ENCODE measurements at regions not wholly inside any gene's neighbourhood (a gene's known extent, or its start where the extent isn't known, plus 50 kb on each side); places are given as distances from the start of the nearest gene placed in this dataset.

DNA sequence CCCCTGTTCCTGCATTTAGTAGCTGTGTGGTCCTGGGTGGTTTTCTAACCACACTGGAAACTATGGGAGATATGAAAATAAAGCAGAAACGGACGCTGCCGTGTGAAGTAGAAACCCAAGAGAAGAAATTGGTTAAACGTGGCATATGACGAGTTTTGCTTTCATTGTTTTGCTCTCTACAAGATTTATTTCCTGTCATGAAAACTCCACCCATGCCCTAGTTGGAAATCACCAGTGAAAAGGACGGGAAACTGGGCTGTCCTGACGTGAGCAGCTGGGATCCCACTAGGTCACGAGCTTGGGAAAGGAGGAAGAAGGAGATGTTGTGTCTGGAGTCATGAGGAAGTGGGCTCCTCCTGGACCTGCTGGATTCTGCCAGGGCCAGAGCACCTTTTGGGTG is 120.8 kb upstream of the GADD45A start:
- no peak overlapping the region for H3K4me2 ChIP-seq (ENCODE audit: low read length)
- ChIA-PET CTCF (no interaction called here), POLR2A (ENCODE audit: unreplicated experiment) (no interaction called here)
- no peak overlapping the region for H3K27ac ChIP-seq (ENCODE audit: low read length)
- ATAC-seq: no peak
- H4K20me1 ChIP-seq (ENCODE audit: low read length): no peaks in the 10 kb centered on the region
- intact Hi-C loops (cut with micrococcal nuclease): no loop called here
- no peaks in the 10 kb centered on the region for H3K9me2 ChIP-seq (replicated peaks; ENCODE audit: low read length)
- no peaks in the 10 kb centered on the region for H3K27me3 ChIP-seq (ENCODE audit: low read length)
- no peaks in the 10 kb centered on the region for H3K36me3 ChIP-seq (ENCODE audit: low read depth, low read length)
- DNase-seq: no peak
- no peak overlapping the region for H3K9ac ChIP-seq (ENCODE audit: low read length)
- no peaks in the 10 kb centered on the region for H3K9me3 ChIP-seq (ENCODE audit: low read length)
- TF ChIP-seq, protein P1, sequence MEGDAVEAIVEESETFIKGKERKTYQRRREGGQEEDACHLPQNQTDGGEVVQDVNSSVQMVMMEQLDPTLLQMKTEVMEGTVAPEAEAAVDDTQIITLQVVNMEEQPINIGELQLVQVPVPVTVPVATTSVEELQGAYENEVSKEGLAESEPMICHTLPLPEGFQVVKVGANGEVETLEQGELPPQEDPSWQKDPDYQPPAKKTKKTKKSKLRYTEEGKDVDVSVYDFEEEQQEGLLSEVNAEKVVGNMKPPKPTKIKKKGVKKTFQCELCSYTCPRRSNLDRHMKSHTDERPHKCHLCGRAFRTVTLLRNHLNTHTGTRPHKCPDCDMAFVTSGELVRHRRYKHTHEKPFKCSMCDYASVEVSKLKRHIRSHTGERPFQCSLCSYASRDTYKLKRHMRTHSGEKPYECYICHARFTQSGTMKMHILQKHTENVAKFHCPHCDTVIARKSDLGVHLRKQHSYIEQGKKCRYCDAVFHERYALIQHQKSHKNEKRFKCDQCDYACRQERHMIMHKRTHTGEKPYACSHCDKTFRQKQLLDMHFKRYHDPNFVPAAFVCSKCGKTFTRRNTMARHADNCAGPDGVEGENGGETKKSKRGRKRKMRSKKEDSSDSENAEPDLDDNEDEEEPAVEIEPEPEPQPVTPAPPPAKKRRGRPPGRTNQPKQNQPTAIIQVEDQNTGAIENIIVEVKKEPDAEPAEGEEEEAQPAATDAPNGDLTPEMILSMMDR (conservative IDR thresholded peaks at IDR 0.05; ENCODE audit: low read depth, low read length): no peak
- no peak for TF ChIP-seq EZH2 (IDR thresholded peaks at IDR 0.05; ENCODE audit: low read length, unreplicated experiment)
- TF ChIP-seq EZH2phosphoT487 (IDR thresholded peaks at IDR 0.05; ENCODE audit: borderline replicate concordance, low read length): no peak
- H3K4me3 ChIP-seq (ENCODE audit: low read length): no peak overlapping the region
- H2AFZ ChIP-seq (ENCODE audit: low read length): no peak overlapping the region
- peaks cover 8% of the 10 kb centered on the region for H3K4me1 ChIP-seq (ENCODE audit: insufficient read depth, low read length)
- BruUV-seq (replicated peaks): no TSS peak
- H3F3A ChIP-seq (ENCODE audit: low read length, unreplicated experiment): no peaks in the 10 kb centered on the region
- H3K79me2 ChIP-seq (ENCODE audit: low read length): no peaks in the 10 kb centered on the region

DNA sequence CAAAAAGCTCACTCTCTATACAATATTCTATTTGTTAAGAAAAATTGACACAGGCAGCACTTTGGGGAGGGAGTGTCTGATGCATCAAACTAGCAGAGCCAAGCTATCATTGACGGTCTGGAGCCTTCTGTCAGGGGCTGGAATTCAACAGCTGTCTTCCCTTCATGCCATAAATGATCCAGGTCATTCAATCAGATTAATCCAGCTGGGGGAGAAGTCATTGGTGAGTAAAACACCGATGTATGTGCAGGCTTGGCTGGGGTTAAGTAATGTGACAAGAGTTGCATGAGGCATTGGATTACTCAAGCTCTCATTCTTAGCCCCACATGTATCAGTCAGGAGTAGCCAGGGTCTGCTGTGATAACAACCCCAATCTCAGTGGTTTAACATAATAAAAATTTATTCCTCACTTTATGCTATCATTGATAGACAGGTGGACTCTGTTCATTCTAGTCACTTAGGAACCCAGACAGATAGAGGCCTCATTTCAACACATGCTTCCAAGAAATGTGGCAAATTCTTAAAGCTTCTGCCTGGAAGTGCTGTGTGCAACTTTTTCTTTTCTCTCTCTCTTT is 118.1 kb upstream of the GADD45A start:
- Histone ChIP-seq H3K79me2 (ENCODE audit: low read length) (no peaks in the 10 kb centered on the region), H3K4me1 (ENCODE audit: insufficient read depth, low read length) (peaks cover 28% of the 10 kb centered on the region), H4K20me1 (ENCODE audit: low read length) (no peaks in the 10 kb centered on the region), H3K9ac (ENCODE audit: low read length) (no peak overlapping the region), H3K4me3 (ENCODE audit: low read length) (no peak overlapping the region), H3K27ac (ENCODE audit: low read length) (no peak overlapping the region), H3K9me3 (ENCODE audit: low read length) (no peaks in the 10 kb centered on the region), H3F3A (ENCODE audit: low read length, unreplicated experiment) (peaks cover 5% of the 10 kb centered on the region), H3K4me2 (ENCODE audit: low read length) (no peak overlapping the region), H2AFZ (ENCODE audit: low read length) (no peak overlapping the region), H3K36me3 (ENCODE audit: low read depth, low read length) (no peaks in the 10 kb centered on the region), H3K27me3 (ENCODE audit: low read length) (no peaks in the 10 kb centered on the region), H3K9me2 (replicated peaks; ENCODE audit: low read length) (no peaks in the 10 kb centered on the region)
- DNase-seq (peak; percentile 46), ATAC-seq (no peak)
- no peak for TF ChIP-seq EZH2 (IDR thresholded peaks at IDR 0.05; ENCODE audit: low read length, unreplicated experiment)
- TF ChIP-seq EZH2phosphoT487 (IDR thresholded peaks at IDR 0.05; ENCODE audit: borderline replicate concordance, low read length): no peak
- TF ChIP-seq, protein P1 (conservative IDR thresholded peaks at IDR 0.05; ENCODE audit: low read depth, low read length): no peak
- CTCF ChIA-PET: no interaction called here
- BruUV-seq (replicated peaks): no TSS peak
- POLR2A ChIA-PET (ENCODE audit: unreplicated experiment): no interaction called here
- intact Hi-C loops (cut with micrococcal nuclease): no loop called here

DNA sequence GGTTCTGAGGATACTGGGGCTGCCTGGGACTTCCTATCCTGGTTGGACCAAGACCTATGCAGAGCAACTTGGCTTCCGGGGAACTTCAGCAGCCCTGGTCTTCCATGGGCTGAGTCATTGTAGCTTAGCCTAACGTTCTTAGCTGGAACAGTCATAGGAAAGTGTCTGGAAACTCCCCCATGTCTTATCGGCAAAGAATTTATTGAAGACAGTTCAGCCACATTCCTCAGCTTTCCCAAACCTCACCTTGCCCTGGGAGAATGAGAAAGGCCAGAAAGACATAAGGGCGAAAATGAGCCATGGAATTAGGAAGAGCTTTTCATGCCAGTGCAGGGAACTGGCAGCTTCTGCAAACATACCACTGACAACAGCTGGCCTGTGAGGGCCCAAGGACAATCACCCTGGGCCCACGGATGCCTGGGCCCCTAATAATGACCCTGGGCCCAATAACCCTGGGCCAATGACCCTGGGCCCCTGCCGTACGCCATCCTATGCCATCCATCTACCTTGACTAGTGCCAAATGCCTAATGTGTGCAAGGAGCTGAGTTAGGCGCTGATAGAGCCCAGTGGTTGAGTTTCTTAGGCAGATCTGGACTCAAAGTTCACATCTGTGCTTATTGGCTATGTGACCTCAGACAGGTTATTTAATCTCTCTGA is 114.4 kb upstream of the GADD45A start:
- Histone ChIP-seq H3K27ac (ENCODE audit: low read length) (peak overlapping the region; percentile 90), H3K4me2 (ENCODE audit: low read length) (peak overlapping the region; percentile 59)
- intact Hi-C loops (cut with micrococcal nuclease): loop anchor here (5.0 kb wide), 1 partner anchor 57 kb away; no protein-coding TSS in a partner anchor

More for the DNA sequence above, 114.4 kb upstream of the GADD45A start:
- Histone ChIP-seq H3K27me3 (ENCODE audit: low read length) (no peaks in the 10 kb centered on the region), H3K9me2 (replicated peaks; ENCODE audit: low read length) (no peaks in the 10 kb centered on the region), H4K20me1 (ENCODE audit: low read length) (no peaks in the 10 kb centered on the region), H3K4me1 (ENCODE audit: insufficient read depth, low read length) (peaks cover 40% of the 10 kb centered on the region), H3K4me3 (ENCODE audit: low read length) (no peak overlapping the region), H3K79me2 (ENCODE audit: low read length) (no peaks in the 10 kb centered on the region), H3K9me3 (ENCODE audit: low read length) (no peaks in the 10 kb centered on the region), H3K36me3 (ENCODE audit: low read depth, low read length) (no peaks in the 10 kb centered on the region), H3F3A (ENCODE audit: low read length, unreplicated experiment) (peaks cover 5% of the 10 kb centered on the region), H2AFZ (ENCODE audit: low read length) (0 out of 2 replicates have a peak overlapping the region, but pooled peaks have one; percentile 20), H3K9ac (ENCODE audit: low read length) (peak overlapping the region; percentile 40)
- DNase-seq (peak; percentile 96), ATAC-seq (peak; percentile 96)
- BruUV-seq (replicated peaks): no TSS peak
- TF ChIP-seq EZH2 (IDR thresholded peaks at IDR 0.05; ENCODE audit: low read length, unreplicated experiment) (no peak), EZH2phosphoT487 (IDR thresholded peaks at IDR 0.05; ENCODE audit: borderline replicate concordance, low read length) (no peak)
- TF ChIP-seq, protein P1 (conservative IDR thresholded peaks at IDR 0.05; ENCODE audit: low read depth, low read length): no peak
- ChIA-PET POLR2A (ENCODE audit: unreplicated experiment) (interaction anchor here (0.6 to 2.4 kb wide), 4 partner anchors 114 to 262 kb away, joined by 3 to 10 read pairs (median 4); partner anchors contain the start of gene GADD45A), CTCF (interaction anchor here (0.6 kb wide), 1 partner anchor 116 kb away, joined by 3 read pairs; no protein-coding TSS in a partner anchor)

Measured in PC-3 (cell line).